ENCODE measurements at regions not wholly inside any gene's neighbourhood (a gene's known extent, or its start where the extent isn't known, plus 50 kb on each side); places are given as distances from the start of the nearest gene placed in this dataset.

DNA sequence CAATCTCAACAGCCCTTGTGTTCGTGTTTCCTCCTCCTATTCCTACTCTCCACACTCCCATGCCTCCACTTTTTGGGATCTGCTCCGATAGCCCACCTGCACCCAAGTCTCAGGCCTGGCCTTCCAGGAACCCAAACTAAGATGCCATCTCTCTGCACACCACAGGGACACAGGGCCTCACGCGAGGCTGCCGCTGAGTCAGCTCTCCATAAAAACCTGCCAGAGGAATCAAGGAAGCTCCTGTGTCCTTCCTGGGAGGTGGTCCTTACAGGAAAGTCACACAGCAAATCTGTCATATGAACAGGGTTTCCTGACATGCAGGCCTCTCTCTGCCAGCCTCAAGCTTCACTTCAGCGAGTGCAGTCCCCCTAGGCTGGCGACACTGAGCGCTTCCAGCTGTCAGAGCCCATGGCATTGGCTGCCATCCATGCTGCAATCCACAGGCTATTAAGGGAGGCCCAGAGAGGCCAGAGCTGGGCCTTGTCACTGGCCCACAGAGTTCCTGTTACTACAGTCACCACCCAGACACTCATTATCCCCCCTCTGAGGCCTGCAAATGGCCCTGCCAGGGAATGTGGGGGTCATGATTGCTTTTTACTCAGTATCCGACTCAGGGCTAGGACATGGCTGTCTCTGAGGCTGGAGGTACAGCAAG lies 151.4 kb downstream of the OAT start:
- TF ChIP-seq POLR2A (IDR thresholded peaks at IDR 0.05) = no peak
- TF ChIP-seq, protein P1, sequence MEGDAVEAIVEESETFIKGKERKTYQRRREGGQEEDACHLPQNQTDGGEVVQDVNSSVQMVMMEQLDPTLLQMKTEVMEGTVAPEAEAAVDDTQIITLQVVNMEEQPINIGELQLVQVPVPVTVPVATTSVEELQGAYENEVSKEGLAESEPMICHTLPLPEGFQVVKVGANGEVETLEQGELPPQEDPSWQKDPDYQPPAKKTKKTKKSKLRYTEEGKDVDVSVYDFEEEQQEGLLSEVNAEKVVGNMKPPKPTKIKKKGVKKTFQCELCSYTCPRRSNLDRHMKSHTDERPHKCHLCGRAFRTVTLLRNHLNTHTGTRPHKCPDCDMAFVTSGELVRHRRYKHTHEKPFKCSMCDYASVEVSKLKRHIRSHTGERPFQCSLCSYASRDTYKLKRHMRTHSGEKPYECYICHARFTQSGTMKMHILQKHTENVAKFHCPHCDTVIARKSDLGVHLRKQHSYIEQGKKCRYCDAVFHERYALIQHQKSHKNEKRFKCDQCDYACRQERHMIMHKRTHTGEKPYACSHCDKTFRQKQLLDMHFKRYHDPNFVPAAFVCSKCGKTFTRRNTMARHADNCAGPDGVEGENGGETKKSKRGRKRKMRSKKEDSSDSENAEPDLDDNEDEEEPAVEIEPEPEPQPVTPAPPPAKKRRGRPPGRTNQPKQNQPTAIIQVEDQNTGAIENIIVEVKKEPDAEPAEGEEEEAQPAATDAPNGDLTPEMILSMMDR (IDR thresholded peaks at IDR 0.05) = no peak

All from suprapubic skin (tissue), 3 donors.